ENCODE measurements at regions not wholly inside any gene's neighbourhood (a gene's known extent, or its start where the extent isn't known, plus 50 kb on each side); places are given as distances from the start of the nearest gene placed in this dataset.

- H3K27me3 ChIP-seq: no peaks in the 10 kb centered on the region
- H3K36me3 ChIP-seq: no peaks in the 10 kb centered on the region
- TF ChIP-seq CTCF (IDR thresholded peaks at IDR 0.05): no peak
- intact Hi-C loops (cut with DNase I): no loop called here
- no peak for DNase-seq (ENCODE audit: low spot score in 2 of 2)
- no peaks in the 10 kb centered on the region for H3K9me3 ChIP-seq
- peaks cover 0 to 4% of the 10 kb centered on the region in 2 donors for H3K4me1 ChIP-seq
- no peak overlapping the region for H3K4me3 ChIP-seq
- no peak overlapping the region for H3K27ac ChIP-seq
Measured at GRCh38 chr7:33841031-33841430, 64.3 kb upstream of the BMPER start.

GRCh38 chr7:33841705-33842129, 63.6 kb upstream of the BMPER start:
- Histone ChIP-seq H3K9me3 (no peaks in the 10 kb centered on the region), H3K36me3 (no peaks in the 10 kb centered on the region), H3K4me3 (no peak overlapping the region), H3K4me1 (peaks cover 0 to 10% of the 10 kb centered on the region in 2 donors), H3K27ac (no peak overlapping the region), H3K27me3 (no peaks in the 10 kb centered on the region)
- intact Hi-C loops (cut with DNase I): no loop called here
- DNase-seq (ENCODE audit: low spot score in 2 of 2): no peak
- TF ChIP-seq CTCF (IDR thresholded peaks at IDR 0.05): no peak

GRCh38 chr7:33842150-33842549, 63.2 kb upstream of the BMPER start:
- Histone ChIP-seq H3K9me3 (no peaks in the 10 kb centered on the region), H3K36me3 (no peaks in the 10 kb centered on the region), H3K27ac (no peak overlapping the region), H3K27me3 (no peaks in the 10 kb centered on the region), H3K4me1 (peaks cover 0 to 8% of the 10 kb centered on the region in 2 donors), H3K4me3 (no peak overlapping the region)
- no peak for TF ChIP-seq CTCF (IDR thresholded peaks at IDR 0.05)
- intact Hi-C loops (cut with DNase I): no loop called here
- no peak for DNase-seq (ENCODE audit: low spot score in 2 of 2)

- no peaks in the 10 kb centered on the region for H3K9me3 ChIP-seq
- no peaks in the 10 kb centered on the region for H3K36me3 ChIP-seq
- no peak for TF ChIP-seq CTCF (IDR thresholded peaks at IDR 0.05)
- peaks cover 0 to 6% of the 10 kb centered on the region in 2 donors for H3K4me1 ChIP-seq
- peak overlapping the region in 1 of 2 donors; percentile 41 for H3K27ac ChIP-seq
- no peak overlapping the region for H3K4me3 ChIP-seq
- intact Hi-C loops (cut with DNase I): no loop called here
- DNase-seq (ENCODE audit: low spot score in 2 of 2): no peak
- no peaks in the 10 kb centered on the region for H3K27me3 ChIP-seq
Measured at GRCh38 chr7:33845991-33846509, 59.3 kb upstream of the BMPER start.

- Histone ChIP-seq H3K9me3 (no peaks in the 10 kb centered on the region), H3K27ac (no peak overlapping the region), H3K4me1 (peaks cover 0 to 6% of the 10 kb centered on the region in 2 donors), H3K36me3 (no peaks in the 10 kb centered on the region), H3K4me3 (no peak overlapping the region), H3K27me3 (no peaks in the 10 kb centered on the region)
- DNase-seq (ENCODE audit: low spot score in 2 of 2): no peak
- no peak for TF ChIP-seq CTCF (IDR thresholded peaks at IDR 0.05)
- intact Hi-C loops (cut with DNase I): no loop called here
Measured at GRCh38 chr7:33849004-33849403, 56.3 kb upstream of the BMPER start.
